ENCODE measurements at regions not wholly inside any gene's neighbourhood (a gene's known extent, or its start where the extent isn't known, plus 50 kb on each side); places are given as distances from the start of the nearest gene placed in this dataset.

- H3K27ac ChIP-seq (ENCODE audit: low read length) = no peak overlapping the region
- H3K4me3 ChIP-seq (ENCODE audit: low read length) = no peak overlapping the region
- no peak overlapping the region for H2AFZ ChIP-seq (ENCODE audit: low read depth, low read length)
- no peaks in the 10 kb centered on the region for H3K4me1 ChIP-seq (ENCODE audit: low read length)
- H3K27me3 ChIP-seq (ENCODE audit: low read depth, low read length) = no peaks in the 10 kb centered on the region
- H3K9me3 ChIP-seq (ENCODE audit: insufficient read depth, low read length) = no peaks in the 10 kb centered on the region
- H4K20me1 ChIP-seq (ENCODE audit: insufficient read depth, low read length) = no peaks in the 10 kb centered on the region
- no peaks in the 10 kb centered on the region for H3K79me2 ChIP-seq (ENCODE audit: low read length)
- H3K36me3 ChIP-seq (replicated peaks; ENCODE audit: low read depth, low read length) = no peaks in the 10 kb centered on the region
- no peak overlapping the region for H3K9ac ChIP-seq (ENCODE audit: low read length)
- TF ChIP-seq CTCF (IDR thresholded peaks at IDR 0.05; ENCODE audit: low read depth, low read length) (no peak), EZH2phosphoT487 (IDR thresholded peaks at IDR 0.05; ENCODE audit: low read depth) (no peak)
- H3K4me2 ChIP-seq (ENCODE audit: low read length) = no peak overlapping the region
These were observed 855.8 kb upstream of the PRMT6 start for GRCh38 chr1:106200711-106201110.

GRCh38 chr1:106207185-106207584 lies 849.3 kb upstream of the PRMT6 start:
- no peak overlapping the region for H3K27ac ChIP-seq (ENCODE audit: low read length)
- no peaks in the 10 kb centered on the region for H3K36me3 ChIP-seq (replicated peaks; ENCODE audit: low read depth, low read length)
- no peaks in the 10 kb centered on the region for H3K79me2 ChIP-seq (ENCODE audit: low read length)
- H3K4me2 ChIP-seq (ENCODE audit: low read length) = no peak overlapping the region
- TF ChIP-seq EZH2phosphoT487 (IDR thresholded peaks at IDR 0.05; ENCODE audit: low read depth) (no peak), CTCF (IDR thresholded peaks at IDR 0.05; ENCODE audit: low read depth, low read length) (no peak)
- no peak overlapping the region for H3K9ac ChIP-seq (ENCODE audit: low read length)
- H4K20me1 ChIP-seq (ENCODE audit: insufficient read depth, low read length) = no peaks in the 10 kb centered on the region
- no peak overlapping the region for H3K4me3 ChIP-seq (ENCODE audit: low read length)
- H3K27me3 ChIP-seq (ENCODE audit: low read depth, low read length) = no peaks in the 10 kb centered on the region
- no peaks in the 10 kb centered on the region for H3K4me1 ChIP-seq (ENCODE audit: low read length)
- no peaks in the 10 kb centered on the region for H3K9me3 ChIP-seq (ENCODE audit: insufficient read depth, low read length)
- no peak overlapping the region for H2AFZ ChIP-seq (ENCODE audit: low read depth, low read length)

GRCh38 chr1:106217765-106218164 lies 838.7 kb upstream of the PRMT6 start:
- H3K27me3 ChIP-seq (ENCODE audit: low read depth, low read length) = no peaks in the 10 kb centered on the region
- H2AFZ ChIP-seq (ENCODE audit: low read depth, low read length) = no peak overlapping the region
- no peaks in the 10 kb centered on the region for H3K79me2 ChIP-seq (ENCODE audit: low read length)
- no peaks in the 10 kb centered on the region for H3K9me3 ChIP-seq (ENCODE audit: insufficient read depth, low read length)
- no peak overlapping the region for H3K4me2 ChIP-seq (ENCODE audit: low read length)
- TF ChIP-seq EZH2phosphoT487 (IDR thresholded peaks at IDR 0.05; ENCODE audit: low read depth) (no peak), CTCF (IDR thresholded peaks at IDR 0.05; ENCODE audit: low read depth, low read length) (no peak)
- H3K9ac ChIP-seq (ENCODE audit: low read length) = no peak overlapping the region
- no peaks in the 10 kb centered on the region for H3K4me1 ChIP-seq (ENCODE audit: low read length)
- no peaks in the 10 kb centered on the region for H3K36me3 ChIP-seq (replicated peaks; ENCODE audit: low read depth, low read length)
- no peak overlapping the region for H3K4me3 ChIP-seq (ENCODE audit: low read length)
- no peaks in the 10 kb centered on the region for H4K20me1 ChIP-seq (ENCODE audit: insufficient read depth, low read length)
- no peak overlapping the region for H3K27ac ChIP-seq (ENCODE audit: low read length)

- Histone ChIP-seq H3K79me2 (ENCODE audit: low read length) (no peaks in the 10 kb centered on the region), H3K27ac (ENCODE audit: low read length) (no peak overlapping the region), H3K9ac (ENCODE audit: low read length) (no peak overlapping the region), H2AFZ (ENCODE audit: low read depth, low read length) (no peak overlapping the region), H3K27me3 (ENCODE audit: low read depth, low read length) (no peaks in the 10 kb centered on the region), H3K4me1 (ENCODE audit: low read length) (peaks cover 6% of the 10 kb centered on the region), H3K36me3 (replicated peaks; ENCODE audit: low read depth, low read length) (no peaks in the 10 kb centered on the region), H3K9me3 (ENCODE audit: insufficient read depth, low read length) (no peaks in the 10 kb centered on the region), H3K4me2 (ENCODE audit: low read length) (no peak overlapping the region), H4K20me1 (ENCODE audit: insufficient read depth, low read length) (no peaks in the 10 kb centered on the region), H3K4me3 (ENCODE audit: low read length) (no peak overlapping the region)
- no peak for TF ChIP-seq EZH2phosphoT487 (IDR thresholded peaks at IDR 0.05; ENCODE audit: low read depth)
- TF ChIP-seq CTCF (IDR thresholded peaks at IDR 0.05; ENCODE audit: low read depth, low read length) = no peak
These were observed 834.1 kb upstream of the PRMT6 start for GRCh38 chr1:106222403-106222802.

All from OCI-LY3 (cell line).